GM21367 (cell line): ENCODE measurements at regions not wholly inside any gene's neighbourhood (a gene's known extent, or its start where the extent isn't known, plus 50 kb on each side); places are given as distances from the start of the nearest gene placed in this dataset.
"Not testable (repeated sequence)": the region's sequence is repeated elsewhere in the genome, so short reads cannot be mapped to it uniquely, and the experiment has no call there.

Experiments
- ATAC-seq: cut with Tn5 transposase; IDR thresholded peaks from one replicate; pipeline ENCODE4 v1.9.1; 2021; ENCODE audit not compliant: unreplicated experiment

- ATAC-seq, result no peak
Measured at GRCh38 chr13:90455067-90455466, 892.4 kb upstream of the MIR17HG start.

- ATAC-seq, result no peak
Measured at GRCh38 chr13:90455823-90456222, 891.7 kb upstream of the MIR17HG start.

- ATAC-seq, result no peak
Measured at GRCh38 chr13:90461398-90461797, 886.1 kb upstream of the MIR17HG start.

GRCh38 chr13:90477216-90477615 is 870.3 kb upstream of the MIR17HG start:
- ATAC-seq, result no peak

DNA sequence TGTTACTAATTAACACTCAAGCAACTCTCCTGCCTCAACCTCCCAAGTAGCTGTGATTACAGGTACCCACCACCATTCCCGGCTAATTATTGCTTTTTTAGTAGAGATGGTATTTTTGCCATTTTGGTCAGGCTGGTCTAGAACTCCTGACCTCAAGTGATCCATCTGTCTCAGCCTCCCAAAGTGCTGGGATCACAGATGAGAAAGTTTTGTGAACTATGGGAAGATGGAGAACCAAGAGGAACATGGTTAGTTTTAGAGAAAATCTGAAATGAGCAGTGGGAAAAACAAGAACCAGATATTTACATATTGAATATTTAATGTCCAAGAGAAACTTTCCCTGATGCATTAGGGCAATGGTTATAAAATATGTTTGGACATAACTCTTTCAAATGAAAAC is 863.6 kb upstream of the MIR17HG start:
- no peak for ATAC-seq

DNA sequence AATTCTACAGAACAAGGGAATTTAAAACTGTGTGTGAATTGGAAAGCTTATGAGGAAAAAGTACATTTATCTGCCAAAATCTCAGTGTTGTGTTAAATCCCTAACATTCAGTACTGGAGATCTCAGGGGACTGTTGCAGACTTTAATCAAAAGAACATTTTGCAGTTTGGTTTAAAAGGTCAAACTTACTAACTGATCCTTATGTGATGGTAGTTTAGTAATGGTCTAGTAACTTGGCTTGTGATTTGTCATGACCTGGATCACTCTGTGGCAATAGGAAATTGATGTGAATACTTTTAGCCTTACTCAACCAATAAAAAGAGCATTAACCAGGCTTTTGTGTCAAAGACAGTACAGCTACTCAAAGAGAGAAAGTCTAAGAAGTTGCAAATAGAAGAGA is 862.1 kb upstream of the MIR17HG start:
- no peak for ATAC-seq

DNA sequence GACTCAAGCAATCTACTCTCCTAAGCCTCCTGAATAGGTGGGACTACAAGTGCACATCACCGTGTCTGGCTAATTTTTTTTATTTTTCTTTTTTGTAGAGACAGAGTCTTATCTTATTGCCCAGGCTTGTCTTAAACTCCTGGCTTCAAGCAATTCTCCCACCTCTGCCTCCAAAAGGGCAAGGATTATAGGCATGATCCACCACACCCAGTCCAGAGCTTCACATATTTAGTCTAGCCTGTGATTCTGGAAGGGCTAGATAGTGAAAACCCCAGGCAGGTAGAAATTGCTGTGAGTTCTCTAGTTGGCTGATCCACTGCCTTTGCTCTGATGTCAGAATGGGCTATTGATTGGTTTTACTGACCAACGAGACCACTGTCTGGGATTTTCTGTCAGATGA is 854.6 kb upstream of the MIR17HG start:
- no peak for ATAC-seq

GRCh38 chr13:90493667-90494066 is 853.8 kb upstream of the MIR17HG start:
- ATAC-seq, result no peak

DNA sequence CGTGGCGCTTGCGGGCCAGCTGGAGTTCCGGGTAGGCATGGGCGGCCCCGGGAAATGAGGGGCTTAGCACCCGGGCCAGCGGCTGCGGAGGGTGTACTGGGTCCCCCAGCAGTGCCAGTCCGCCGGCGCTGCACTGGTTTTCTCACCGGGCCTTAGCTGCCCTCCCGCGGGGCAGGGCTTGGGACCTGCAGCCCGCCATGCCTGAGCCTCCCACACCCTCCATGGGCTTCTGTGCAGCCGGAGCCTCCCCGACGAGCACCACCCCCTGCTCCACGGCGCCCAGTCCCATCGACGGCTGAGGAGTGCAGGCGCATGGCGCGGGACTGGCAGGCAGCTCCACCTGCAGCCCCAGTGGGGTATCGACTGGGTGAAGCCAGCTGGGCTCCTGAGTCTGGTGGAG is 852.6 kb upstream of the MIR17HG start:
- ATAC-seq, result not testable (repeated sequence)

GRCh38 chr13:90498096-90498495 is 849.4 kb upstream of the MIR17HG start:
- ATAC-seq, result no peak

DNA sequence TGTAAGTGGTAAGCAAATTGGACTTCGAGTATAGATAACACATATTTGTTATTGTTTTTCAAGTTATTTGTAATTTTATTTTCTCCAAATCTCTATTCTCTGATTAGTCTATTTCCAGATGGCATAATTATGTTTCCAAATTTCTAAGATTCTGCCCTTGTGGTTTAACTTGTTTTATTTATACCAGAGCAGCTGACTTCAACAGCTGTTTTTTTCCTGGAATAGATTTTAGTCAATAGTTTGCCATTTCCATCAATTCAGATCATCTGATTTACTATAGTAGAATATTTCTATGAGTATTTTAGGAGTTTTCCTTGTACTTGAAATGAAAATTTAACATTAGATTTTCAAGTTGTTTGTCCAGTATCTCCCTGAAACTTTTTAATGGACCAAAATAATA is 848.7 kb upstream of the MIR17HG start:
- no peak for ATAC-seq

DNA sequence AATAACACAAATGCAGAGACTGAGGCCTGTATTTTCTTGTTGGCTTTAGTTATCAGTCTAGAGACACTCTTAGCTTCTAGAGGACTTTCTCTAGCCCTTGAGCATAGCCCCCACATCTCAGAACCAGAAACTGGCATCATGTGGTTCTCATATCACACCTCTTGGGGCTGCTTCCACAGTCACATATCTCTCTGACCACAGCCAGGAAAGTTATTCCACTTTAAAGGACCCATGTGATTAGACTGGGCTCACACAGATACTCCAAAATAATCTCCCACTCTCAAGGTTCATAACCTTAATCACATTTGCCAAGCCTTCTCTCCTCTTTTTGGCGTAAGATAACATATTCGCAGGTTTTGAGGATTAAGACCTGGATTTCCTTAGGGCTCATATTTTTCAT is 846.9 kb upstream of the MIR17HG start:
- no peak for ATAC-seq

DNA sequence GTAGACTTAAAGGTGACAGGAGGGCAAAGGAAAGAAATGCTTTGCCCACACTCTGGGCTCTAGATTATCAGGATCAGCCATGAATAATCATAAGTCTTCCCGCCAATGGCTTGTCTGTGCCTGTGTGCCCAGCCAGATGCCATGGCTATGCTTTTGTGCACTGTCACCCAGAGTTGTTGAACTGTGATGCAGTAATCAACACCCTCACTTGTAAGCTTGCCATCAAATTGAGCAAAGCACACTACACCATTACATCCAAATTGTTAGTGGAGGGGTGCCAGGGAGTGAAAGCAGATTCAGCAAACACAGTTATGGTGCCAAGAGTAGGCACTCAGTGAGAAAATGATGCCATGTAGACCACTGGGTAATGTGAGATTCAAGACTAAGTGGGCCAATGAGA is 845.3 kb upstream of the MIR17HG start:
- no peak for ATAC-seq

DNA sequence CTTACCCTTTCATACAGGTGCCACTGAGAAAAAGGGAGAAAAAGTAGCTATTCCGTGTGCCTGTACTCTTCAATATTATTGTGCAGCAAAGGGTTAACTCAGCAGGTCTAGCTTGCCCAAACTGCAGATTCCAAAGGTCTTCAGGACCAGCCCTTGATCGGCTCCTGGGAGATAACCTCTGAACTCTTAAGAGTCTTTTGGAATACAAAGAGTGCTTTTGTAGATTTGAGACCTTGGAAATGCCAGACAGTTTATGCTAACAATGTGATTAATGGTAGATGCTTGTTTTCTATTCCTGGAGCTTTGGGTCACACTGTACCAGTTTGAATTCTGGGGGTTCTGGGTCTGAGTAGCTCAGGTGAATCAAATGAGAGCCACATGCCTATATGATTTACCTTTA is 844.7 kb upstream of the MIR17HG start:
- ATAC-seq, result no peak

DNA sequence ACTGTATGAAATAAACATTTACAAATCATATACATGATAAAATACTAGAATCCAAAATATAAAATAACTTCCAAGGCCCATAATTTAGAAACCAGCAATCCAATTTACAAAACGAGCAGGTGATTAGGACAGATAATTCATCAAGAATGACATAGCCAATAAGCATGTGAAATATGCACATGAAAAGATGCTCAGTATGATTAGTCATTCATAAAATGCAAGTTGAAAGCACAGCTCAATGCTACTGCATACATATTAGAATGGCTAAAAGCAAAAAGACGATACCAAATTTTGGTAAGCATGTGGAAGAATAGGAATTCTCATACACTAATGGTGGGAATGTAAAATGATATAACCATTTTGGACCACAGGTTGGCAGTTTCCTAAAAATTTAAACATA is 837.2 kb upstream of the MIR17HG start:
- ATAC-seq, result no peak

GRCh38 chr13:90511903-90512302 is 835.6 kb upstream of the MIR17HG start:
- no peak for ATAC-seq

DNA sequence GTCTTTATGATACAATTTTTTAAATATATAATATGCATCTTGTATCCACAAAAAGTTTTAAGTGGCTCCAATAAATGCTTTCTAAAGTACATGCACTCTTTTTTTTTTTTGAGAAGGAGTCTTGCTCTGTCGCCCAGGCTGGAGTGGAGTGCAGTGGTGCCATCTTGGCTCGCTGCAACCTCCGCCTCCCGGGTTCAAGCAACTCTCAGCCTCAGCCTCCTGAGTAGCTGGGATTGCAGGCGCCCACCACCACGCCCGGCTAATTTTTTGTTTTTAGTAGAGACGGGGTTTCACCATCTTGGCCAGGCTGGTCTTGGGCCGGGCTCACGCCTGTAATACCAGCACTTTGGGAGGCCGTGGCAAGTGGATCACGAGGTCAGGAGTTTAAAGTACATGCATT is 832.8 kb upstream of the MIR17HG start:
- not testable (repeated sequence) for ATAC-seq

- ATAC-seq, result no peak
Measured at GRCh38 chr13:90518417-90518816, 829.1 kb upstream of the MIR17HG start.

- no peak for ATAC-seq
Measured at GRCh38 chr13:90519157-90519556, 828.3 kb upstream of the MIR17HG start.

DNA sequence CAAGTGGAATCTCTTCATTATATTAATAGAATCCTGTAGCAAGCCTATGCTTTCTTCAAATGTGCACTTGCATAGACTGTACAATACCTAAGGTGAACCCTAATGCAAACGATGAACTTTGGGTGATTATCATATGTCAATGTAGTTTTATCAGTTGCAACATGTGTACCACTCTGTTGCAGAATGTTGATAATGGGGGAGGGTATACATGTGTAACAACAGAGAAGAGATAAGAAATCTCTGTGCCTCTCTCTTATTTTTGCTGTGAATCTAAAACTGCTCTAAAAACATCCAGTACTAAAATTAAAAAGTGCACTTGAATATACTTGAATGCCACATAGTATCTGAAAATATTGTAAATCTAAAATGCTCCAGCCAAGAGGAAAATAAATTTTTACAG is 820.8 kb upstream of the MIR17HG start:
- no peak for ATAC-seq

DNA sequence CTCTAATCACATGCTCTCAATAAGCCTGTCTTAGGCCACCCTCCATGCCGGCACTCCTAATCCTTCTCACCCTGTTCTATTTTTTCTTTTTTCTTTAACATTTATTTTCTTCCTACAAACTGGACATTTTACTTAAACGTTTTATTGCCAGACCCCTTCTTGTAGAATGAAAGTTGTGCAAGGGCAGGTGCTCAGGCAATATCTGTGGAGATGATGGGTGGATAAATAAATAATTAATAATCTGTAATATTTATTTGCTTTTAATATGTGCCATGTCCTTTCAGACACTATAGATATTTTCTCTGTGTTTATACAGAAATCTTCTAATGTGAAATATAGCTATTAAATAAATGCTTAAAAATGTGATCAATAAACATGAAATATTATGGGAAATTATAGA is 815.7 kb upstream of the MIR17HG start:
- no peak for ATAC-seq

DNA sequence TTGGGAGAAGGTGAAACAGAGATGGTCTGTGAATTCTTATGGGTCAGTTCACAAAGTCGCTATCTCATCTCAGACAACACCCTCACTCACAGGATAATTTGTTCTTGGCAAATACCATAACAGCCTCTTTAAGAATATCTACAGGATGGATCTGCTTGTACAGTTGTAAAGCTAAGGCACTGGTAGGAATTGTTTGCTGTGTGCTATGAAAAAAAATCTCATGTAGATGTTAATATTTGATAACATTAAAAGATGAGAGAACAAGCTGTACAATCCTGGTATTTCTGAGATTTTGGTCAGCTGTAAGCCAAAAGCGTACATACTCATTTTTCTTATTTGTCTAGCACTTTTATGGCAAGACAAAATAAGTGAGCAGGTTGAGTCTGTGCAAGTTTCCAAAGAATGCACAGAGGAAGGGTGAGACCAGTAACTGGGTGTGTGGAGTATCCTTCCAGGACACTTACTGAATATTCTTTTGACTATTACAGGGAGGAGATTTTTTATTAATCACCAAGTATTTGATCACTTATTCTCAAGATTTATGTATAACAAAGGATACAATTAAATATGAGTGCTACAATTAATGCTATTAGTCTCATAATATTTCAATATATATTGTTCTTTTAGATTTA is 814.5 kb upstream of the MIR17HG start:
- ATAC-seq, result no peak

- no peak for ATAC-seq
Measured at GRCh38 chr13:90533866-90534265, 813.6 kb upstream of the MIR17HG start.
